ENCODE measurements at regions not wholly inside any gene's neighbourhood (a gene's known extent, or its start where the extent isn't known, plus 50 kb on each side); places are given as distances from the start of the nearest gene placed in this dataset.

GRCh38 chr9:73074176-73074708 is 77.4 kb upstream of the ANXA1 start:
- ATAC-seq (ENCODE audit: low FRiP score) = no peak
- no peak for TF ChIP-seq CTCF (IDR thresholded peaks at IDR 0.05)
- DNase-seq (ENCODE audit: low spot score) = no peak

- no peak for DNase-seq (ENCODE audit: low spot score)
- ATAC-seq (ENCODE audit: low FRiP score) = no peak
- TF ChIP-seq CTCF (IDR thresholded peaks at IDR 0.05) = no peak
Measured at GRCh38 chr9:73073337-73074175, 78.1 kb upstream of the ANXA1 start.

GRCh38 chr9:73067074-73067473 is 84.6 kb upstream of the ANXA1 start:
- TF ChIP-seq CTCF (IDR thresholded peaks at IDR 0.05) = no peak
- ATAC-seq (ENCODE audit: low FRiP score) (no peak), DNase-seq (ENCODE audit: low spot score) (no peak)

- ATAC-seq (ENCODE audit: low FRiP score) (no peak), DNase-seq (ENCODE audit: low spot score) (no peak)
- no peak for TF ChIP-seq CTCF (IDR thresholded peaks at IDR 0.05)
Measured at GRCh38 chr9:73065439-73065838, 86.2 kb upstream of the ANXA1 start.

- DNase-seq (ENCODE audit: low spot score) = no peak
- no peak for ATAC-seq (ENCODE audit: low FRiP score)
- no peak for TF ChIP-seq CTCF (IDR thresholded peaks at IDR 0.05)
Measured at GRCh38 chr9:73064315-73064714, 87.3 kb upstream of the ANXA1 start.

GRCh38 chr9:73061146-73061545 is 90.5 kb upstream of the ANXA1 start:
- no peak for TF ChIP-seq CTCF (IDR thresholded peaks at IDR 0.05)
- ATAC-seq (ENCODE audit: low FRiP score) (no peak), DNase-seq (ENCODE audit: low spot score) (no peak)

- TF ChIP-seq CTCF (IDR thresholded peaks at IDR 0.05) = no peak
- DNase-seq (ENCODE audit: low spot score) (no peak), ATAC-seq (ENCODE audit: low FRiP score) (no peak)
Measured at GRCh38 chr9:73059247-73059646, 92.4 kb upstream of the ANXA1 start.

All from omental fat pad (tissue), 3 donors.